ENCODE measurements at regions not wholly inside any gene's neighbourhood (a gene's known extent, or its start where the extent isn't known, plus 50 kb on each side); places are given as distances from the start of the nearest gene placed in this dataset.

GRCh38 chr1:219031809-219032208 lies 141.9 kb upstream of the LYPLAL1 start:
- H3K36me3 Mint-ChIP-seq (ENCODE audit: low read depth) = no peaks in the 10 kb centered on the region
- H3K4me1 Mint-ChIP-seq = no peaks in the 10 kb centered on the region
- DNase-seq = no peak
- H3K4me3 Mint-ChIP-seq = no peak overlapping the region
- no peaks in the 10 kb centered on the region for H3K9me3 Mint-ChIP-seq
- TF ChIP-seq CTCF (IDR thresholded peaks at IDR 0.05) = no peak
- no peak overlapping the region for H3K27ac Mint-ChIP-seq
- no peaks in the 10 kb centered on the region for H3K27me3 Mint-ChIP-seq (ENCODE audit: low read depth, poor library complexity)

- no peak overlapping the region for H3K27ac Mint-ChIP-seq
- no peaks in the 10 kb centered on the region for H3K36me3 Mint-ChIP-seq (ENCODE audit: low read depth)
- H3K27me3 Mint-ChIP-seq (ENCODE audit: low read depth, poor library complexity) = peaks cover 3% of the 10 kb centered on the region
- DNase-seq = no peak
- TF ChIP-seq CTCF (IDR thresholded peaks at IDR 0.05) = no peak
- no peak overlapping the region for H3K4me3 Mint-ChIP-seq
- peaks cover 11% of the 10 kb centered on the region for H3K9me3 Mint-ChIP-seq
- peaks cover 10% of the 10 kb centered on the region for H3K4me1 Mint-ChIP-seq
Measured at GRCh38 chr1:219038398-219038797, 135.3 kb upstream of the LYPLAL1 start.

- Mint-ChIP-seq H3K4me1 (peaks cover 10% of the 10 kb centered on the region), H3K9me3 (peaks cover 11% of the 10 kb centered on the region), H3K27ac (peak overlapping the region; percentile 32), H3K36me3 (ENCODE audit: low read depth) (no peaks in the 10 kb centered on the region), H3K27me3 (ENCODE audit: low read depth, poor library complexity) (peaks cover 3% of the 10 kb centered on the region), H3K4me3 (no peak overlapping the region)
- no peak for TF ChIP-seq CTCF (IDR thresholded peaks at IDR 0.05)
- DNase-seq = no peak
Measured at GRCh38 chr1:219039017-219039681, 134.5 kb upstream of the LYPLAL1 start.

- no peak for TF ChIP-seq CTCF (IDR thresholded peaks at IDR 0.05)
Measured at GRCh38 chr1:219039682-219040154, 134.0 kb upstream of the LYPLAL1 start.

GRCh38 chr1:219040291-219040690 lies 133.4 kb upstream of the LYPLAL1 start:
- Mint-ChIP-seq H3K4me1 (peaks cover 10% of the 10 kb centered on the region), H3K27ac (no peak overlapping the region), H3K4me3 (no peak overlapping the region)

More at GRCh38 chr1:219039682-219040154, 134.0 kb upstream of the LYPLAL1 start:
- H3K27me3 Mint-ChIP-seq (ENCODE audit: low read depth, poor library complexity) = peaks cover 3% of the 10 kb centered on the region
- no peak for DNase-seq
- H3K9me3 Mint-ChIP-seq = peaks cover 11% of the 10 kb centered on the region
- H3K4me1 Mint-ChIP-seq = peaks cover 10% of the 10 kb centered on the region
- H3K4me3 Mint-ChIP-seq = no peak overlapping the region
- no peak overlapping the region for H3K27ac Mint-ChIP-seq
- H3K36me3 Mint-ChIP-seq (ENCODE audit: low read depth) = no peaks in the 10 kb centered on the region

More at GRCh38 chr1:219040291-219040690, 133.4 kb upstream of the LYPLAL1 start:
- H3K27me3 Mint-ChIP-seq (ENCODE audit: low read depth, poor library complexity) = peaks cover 6% of the 10 kb centered on the region
- H3K9me3 Mint-ChIP-seq = peaks cover 11% of the 10 kb centered on the region
- no peaks in the 10 kb centered on the region for H3K36me3 Mint-ChIP-seq (ENCODE audit: low read depth)
- no peak for DNase-seq
- TF ChIP-seq CTCF (IDR thresholded peaks at IDR 0.05) = no peak
